HEK293 (cell line): ENCODE measurements at regions not wholly inside any gene's neighbourhood (a gene's known extent, or its start where the extent isn't known, plus 50 kb on each side); places are given as distances from the start of the nearest gene placed in this dataset.

Source experiments
- CTCF ChIA-PET: fragments of 350-600 bp; formaldehyde crosslinking; extraction: SDS; loops from one replicate; lab custom pipeline; 2021; ENCODE audit warnings: antibody characterized with exemption; lab: Yijun Ruan, JAX
- POLR2A ChIA-PET: fragments of 300-600 bp; formaldehyde crosslinking; extraction: SDS; loops from one replicate; lab custom pipeline; 2020; ENCODE audit warnings: antibody characterized with exemption, inconsistent platforms; lab: Yijun Ruan, JAX
- H3K27ac ChIP-seq: fragments of 200-500 bp; sonication (Bioruptor generic); 2 replicates; pipeline ENCODE4 v1.5.1; 2014; ENCODE audit warnings: low read depth, low read length, control low read depth, inconsistent platforms; ENCODE audit errors: extremely low read depth
- H3K36me3 ChIP-seq, 2 experiments: fragments of 200-500 bp in 1 of 2; sonication (Bioruptor generic) in 1 of 2; 1 replicate in 1 of 2; 2 replicates in 1 of 2; pipeline ENCODE4 v1.5.1; 2014 to 2017; ENCODE audit warnings: inconsistent platforms in 2 of 2, low read length in 2 of 2; ENCODE audit not compliant: control insufficient read depth in 2 of 2, insufficient read depth in 1 of 2
- H3K4me1 ChIP-seq: fragments of 200-500 bp; sonication (Bioruptor generic); 2 replicates; pipeline ENCODE4 v1.5.1; 2014; ENCODE audit warnings: mild to moderate bottlenecking, low read length, inconsistent platforms; ENCODE audit not compliant: control insufficient read depth, insufficient read depth
- H3K4me3 ChIP-seq: 2 replicates; pipeline ENCODE4 v1.5.1; 2011; ENCODE audit warnings: low read depth, mild to moderate bottlenecking, control low read depth, low read length, moderate library complexity
- H3K9me3 ChIP-seq: fragments of 200-500 bp; sonication (Bioruptor generic); 2 replicates; pipeline ENCODE4 v1.5.1; 2014; ENCODE audit warnings: low read depth, low read length, inconsistent platforms; ENCODE audit not compliant: control insufficient read depth, insufficient read depth
- ZBTB7A ChIP-seq: fragments of 450-650 bp; formaldehyde crosslinking; IDR thresholded peaks from 2 replicates; pipeline ENCODE4 v1.5.1; 2016; ENCODE audit warnings: low read depth, missing biosample characterization, missing genetic modification characterization
- ZBTB8A ChIP-seq: fragments of 450-650 bp; formaldehyde crosslinking; IDR thresholded peaks from 2 replicates; pipeline ENCODE4 v1.5.1; 2016; ENCODE audit warnings: missing biosample characterization, missing genetic modification characterization
- ZNF121 ChIP-seq: fragments of 450-650 bp; formaldehyde crosslinking; IDR thresholded peaks from 2 replicates; pipeline ENCODE4 v1.5.1; 2016; ENCODE audit warnings: missing biosample characterization, missing genetic modification characterization
- ZNF155 ChIP-seq: fragments of 450-650 bp; formaldehyde crosslinking; IDR thresholded peaks from 2 replicates; pipeline ENCODE4 v1.5.1; 2016; ENCODE audit warnings: missing biosample characterization, missing genetic modification characterization
- ZNF37A ChIP-seq: fragments of 450-650 bp; IDR thresholded peaks from 2 replicates; pipeline ENCODE4 v1.5.1; 2018; ENCODE audit warnings: missing biosample characterization, missing genetic modification characterization
- ZNF571 ChIP-seq: fragments of 450-650 bp; formaldehyde crosslinking; IDR thresholded peaks from 2 replicates; pipeline ENCODE4 v1.5.0; 2017; ENCODE audit warnings: missing biosample characterization, missing genetic modification characterization
- TF ChIP-seq, protein P1 (sequence below): fragments of 450-650 bp; formaldehyde crosslinking; IDR thresholded peaks from 2 replicates; pipeline ENCODE4 v1.5.1; 2016; ENCODE audit warnings: missing biosample characterization, missing genetic modification characterization, borderline replicate concordance
- TF ChIP-seq, protein P2 (sequence below): sonication (generic); formaldehyde crosslinking; IDR thresholded peaks from 2 replicates; pipeline ENCODE4 v1.8.1; 2022; ENCODE audit warnings: mild to moderate bottlenecking, moderate library complexity, missing genetic modification reagents
- TF ChIP-seq, protein P3 (sequence below): fragments of 450-650 bp; formaldehyde crosslinking; IDR thresholded peaks from 2 replicates; pipeline ENCODE4 v1.5.1; 2016; ENCODE audit warnings: missing biosample characterization, missing genetic modification characterization
- TF ChIP-seq, protein P4 (sequence below): fragments of 450-650 bp; formaldehyde crosslinking; IDR thresholded peaks from 2 replicates; pipeline ENCODE4 v1.5.1; 2016; ENCODE audit warnings: missing biosample characterization, missing genetic modification characterization
- TF ChIP-seq, protein P5 (sequence below): fragments of 450-650 bp; formaldehyde crosslinking; IDR thresholded peaks from 2 replicates; pipeline ENCODE4 v1.5.1; 2017; ENCODE audit warnings: missing biosample characterization, mild to moderate bottlenecking, missing genetic modification characterization, moderate library complexity
- TF ChIP-seq, protein P6 (sequence below): fragments of 450-650 bp; formaldehyde crosslinking; IDR thresholded peaks from 2 replicates; pipeline ENCODE4 v1.5.1; 2016; ENCODE audit warnings: missing biosample characterization, missing genetic modification characterization
- TF ChIP-seq, protein P7 (sequence below): fragments of 450-650 bp; formaldehyde crosslinking; IDR thresholded peaks from 2 replicates; pipeline ENCODE4 v1.5.1; 2016; ENCODE audit warnings: missing biosample characterization, missing genetic modification characterization

DNA sequence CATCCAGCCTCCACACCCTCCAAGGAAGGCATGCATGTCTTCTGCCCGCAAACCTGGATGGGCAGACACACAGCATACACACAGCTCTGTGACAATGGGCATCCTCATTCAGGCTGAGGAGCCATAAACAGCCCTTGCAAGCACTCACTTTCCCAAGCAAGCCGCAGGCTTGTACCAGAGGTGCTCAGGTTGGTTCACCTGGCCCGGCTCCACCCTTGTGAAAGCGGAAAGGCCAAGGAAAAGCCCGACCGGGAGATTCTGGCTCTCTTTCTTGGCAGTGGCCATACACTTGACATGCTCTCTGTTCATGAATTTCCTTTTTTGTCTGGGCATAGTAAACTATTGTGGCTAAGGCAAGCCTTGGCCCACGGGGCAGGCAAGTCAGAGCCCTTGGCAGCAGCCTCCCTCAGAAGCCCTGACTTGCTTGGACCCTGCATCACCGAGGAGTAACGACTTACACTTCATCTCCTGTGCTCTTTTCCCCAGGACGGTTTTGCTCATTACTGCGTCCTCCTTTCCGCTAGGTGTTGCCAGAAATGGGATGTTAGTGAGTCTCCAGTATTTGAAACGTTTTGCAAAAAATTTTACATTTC, 74.6 kb upstream of the BNC1 start:
- CTCF ChIA-PET = no interaction called here
- TF ChIP-seq, protein P1, sequence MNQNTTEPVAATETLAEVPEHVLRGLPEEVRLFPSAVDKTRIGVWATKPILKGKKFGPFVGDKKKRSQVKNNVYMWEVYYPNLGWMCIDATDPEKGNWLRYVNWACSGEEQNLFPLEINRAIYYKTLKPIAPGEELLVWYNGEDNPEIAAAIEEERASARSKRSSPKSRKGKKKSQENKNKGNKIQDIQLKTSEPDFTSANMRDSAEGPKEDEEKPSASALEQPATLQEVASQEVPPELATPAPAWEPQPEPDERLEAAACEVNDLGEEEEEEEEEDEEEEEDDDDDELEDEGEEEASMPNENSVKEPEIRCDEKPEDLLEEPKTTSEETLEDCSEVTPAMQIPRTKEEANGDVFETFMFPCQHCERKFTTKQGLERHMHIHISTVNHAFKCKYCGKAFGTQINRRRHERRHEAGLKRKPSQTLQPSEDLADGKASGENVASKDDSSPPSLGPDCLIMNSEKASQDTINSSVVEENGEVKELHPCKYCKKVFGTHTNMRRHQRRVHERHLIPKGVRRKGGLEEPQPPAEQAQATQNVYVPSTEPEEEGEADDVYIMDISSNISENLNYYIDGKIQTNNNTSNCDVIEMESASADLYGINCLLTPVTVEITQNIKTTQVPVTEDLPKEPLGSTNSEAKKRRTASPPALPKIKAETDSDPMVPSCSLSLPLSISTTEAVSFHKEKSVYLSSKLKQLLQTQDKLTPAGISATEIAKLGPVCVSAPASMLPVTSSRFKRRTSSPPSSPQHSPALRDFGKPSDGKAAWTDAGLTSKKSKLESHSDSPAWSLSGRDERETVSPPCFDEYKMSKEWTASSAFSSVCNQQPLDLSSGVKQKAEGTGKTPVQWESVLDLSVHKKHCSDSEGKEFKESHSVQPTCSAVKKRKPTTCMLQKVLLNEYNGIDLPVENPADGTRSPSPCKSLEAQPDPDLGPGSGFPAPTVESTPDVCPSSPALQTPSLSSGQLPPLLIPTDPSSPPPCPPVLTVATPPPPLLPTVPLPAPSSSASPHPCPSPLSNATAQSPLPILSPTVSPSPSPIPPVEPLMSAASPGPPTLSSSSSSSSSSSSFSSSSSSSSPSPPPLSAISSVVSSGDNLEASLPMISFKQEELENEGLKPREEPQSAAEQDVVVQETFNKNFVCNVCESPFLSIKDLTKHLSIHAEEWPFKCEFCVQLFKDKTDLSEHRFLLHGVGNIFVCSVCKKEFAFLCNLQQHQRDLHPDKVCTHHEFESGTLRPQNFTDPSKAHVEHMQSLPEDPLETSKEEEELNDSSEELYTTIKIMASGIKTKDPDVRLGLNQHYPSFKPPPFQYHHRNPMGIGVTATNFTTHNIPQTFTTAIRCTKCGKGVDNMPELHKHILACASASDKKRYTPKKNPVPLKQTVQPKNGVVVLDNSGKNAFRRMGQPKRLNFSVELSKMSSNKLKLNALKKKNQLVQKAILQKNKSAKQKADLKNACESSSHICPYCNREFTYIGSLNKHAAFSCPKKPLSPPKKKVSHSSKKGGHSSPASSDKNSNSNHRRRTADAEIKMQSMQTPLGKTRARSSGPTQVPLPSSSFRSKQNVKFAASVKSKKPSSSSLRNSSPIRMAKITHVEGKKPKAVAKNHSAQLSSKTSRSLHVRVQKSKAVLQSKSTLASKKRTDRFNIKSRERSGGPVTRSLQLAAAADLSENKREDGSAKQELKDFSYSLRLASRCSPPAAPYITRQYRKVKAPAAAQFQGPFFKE (tag by site-specific recombination) = no peak
- TF ChIP-seq ZNF571 (tag by site-specific recombination) = no peak
- TF ChIP-seq, protein P2, sequence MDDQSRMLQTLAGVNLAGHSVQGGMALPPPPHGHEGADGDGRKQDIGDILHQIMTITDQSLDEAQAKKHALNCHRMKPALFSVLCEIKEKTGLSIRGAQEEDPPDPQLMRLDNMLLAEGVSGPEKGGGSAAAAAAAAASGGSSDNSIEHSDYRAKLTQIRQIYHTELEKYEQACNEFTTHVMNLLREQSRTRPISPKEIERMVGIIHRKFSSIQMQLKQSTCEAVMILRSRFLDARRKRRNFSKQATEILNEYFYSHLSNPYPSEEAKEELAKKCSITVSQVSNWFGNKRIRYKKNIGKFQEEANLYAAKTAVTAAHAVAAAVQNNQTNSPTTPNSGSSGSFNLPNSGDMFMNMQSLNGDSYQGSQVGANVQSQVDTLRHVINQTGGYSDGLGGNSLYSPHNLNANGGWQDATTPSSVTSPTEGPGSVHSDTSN (CRISPR knock-in tag) = no peak
- TF ChIP-seq ZBTB8A = no peak
- TF ChIP-seq, protein P3, sequence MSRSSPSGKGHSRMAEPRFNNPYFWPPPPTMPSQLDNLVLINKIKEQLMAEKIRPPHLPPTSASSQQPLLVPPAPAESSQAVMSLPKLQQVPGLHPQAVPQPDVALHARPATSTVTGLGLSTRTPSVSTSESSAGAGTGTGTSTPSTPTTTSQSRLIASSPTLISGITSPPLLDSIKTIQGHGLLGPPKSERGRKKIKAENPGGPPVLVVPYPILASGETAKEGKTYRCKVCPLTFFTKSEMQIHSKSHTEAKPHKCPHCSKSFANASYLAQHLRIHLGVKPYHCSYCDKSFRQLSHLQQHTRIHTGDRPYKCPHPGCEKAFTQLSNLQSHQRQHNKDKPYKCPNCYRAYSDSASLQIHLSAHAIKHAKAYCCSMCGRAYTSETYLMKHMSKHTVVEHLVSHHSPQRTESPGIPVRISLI (tag by site-specific recombination) = no peak
- TF ChIP-seq, protein P4, sequence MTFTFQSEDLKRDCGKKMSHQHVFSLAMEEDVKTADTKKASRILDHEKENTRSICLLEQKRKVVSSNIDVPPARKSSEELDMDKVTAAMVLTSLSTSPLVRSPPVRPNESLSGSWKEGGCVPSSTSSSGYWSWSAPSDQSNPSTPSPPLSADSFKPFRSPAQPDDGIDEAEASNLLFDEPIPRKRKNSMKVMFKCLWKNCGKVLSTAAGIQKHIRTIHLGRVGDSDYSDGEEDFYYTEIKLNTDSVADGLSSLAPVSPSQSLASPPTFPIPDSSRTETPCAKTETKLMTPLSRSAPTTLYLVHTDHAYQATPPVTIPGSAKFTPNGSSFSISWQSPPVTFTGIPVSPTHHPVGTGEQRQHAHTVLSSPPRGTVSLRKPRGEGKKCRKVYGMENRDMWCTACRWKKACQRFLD (tag by site-specific recombination) = no peak
- TF ChIP-seq, protein P5, sequence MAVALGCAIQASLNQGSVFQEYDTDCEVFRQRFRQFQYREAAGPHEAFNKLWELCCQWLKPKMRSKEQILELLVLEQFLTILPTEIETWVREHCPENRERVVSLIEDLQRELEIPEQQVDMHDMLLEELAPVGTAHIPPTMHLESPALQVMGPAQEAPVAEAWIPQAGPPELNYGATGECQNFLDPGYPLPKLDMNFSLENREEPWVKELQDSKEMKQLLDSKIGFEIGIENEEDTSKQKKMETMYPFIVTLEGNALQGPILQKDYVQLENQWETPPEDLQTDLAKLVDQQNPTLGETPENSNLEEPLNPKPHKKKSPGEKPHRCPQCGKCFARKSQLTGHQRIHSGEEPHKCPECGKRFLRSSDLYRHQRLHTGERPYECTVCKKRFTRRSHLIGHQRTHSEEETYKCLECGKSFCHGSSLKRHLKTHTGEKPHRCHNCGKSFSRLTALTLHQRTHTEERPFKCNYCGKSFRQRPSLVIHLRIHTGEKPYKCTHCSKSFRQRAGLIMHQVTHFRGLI (tag by site-specific recombination) = no peak
- no peak for TF ChIP-seq ZNF37A (tag by site-specific recombination)
- TF ChIP-seq, protein P6, sequence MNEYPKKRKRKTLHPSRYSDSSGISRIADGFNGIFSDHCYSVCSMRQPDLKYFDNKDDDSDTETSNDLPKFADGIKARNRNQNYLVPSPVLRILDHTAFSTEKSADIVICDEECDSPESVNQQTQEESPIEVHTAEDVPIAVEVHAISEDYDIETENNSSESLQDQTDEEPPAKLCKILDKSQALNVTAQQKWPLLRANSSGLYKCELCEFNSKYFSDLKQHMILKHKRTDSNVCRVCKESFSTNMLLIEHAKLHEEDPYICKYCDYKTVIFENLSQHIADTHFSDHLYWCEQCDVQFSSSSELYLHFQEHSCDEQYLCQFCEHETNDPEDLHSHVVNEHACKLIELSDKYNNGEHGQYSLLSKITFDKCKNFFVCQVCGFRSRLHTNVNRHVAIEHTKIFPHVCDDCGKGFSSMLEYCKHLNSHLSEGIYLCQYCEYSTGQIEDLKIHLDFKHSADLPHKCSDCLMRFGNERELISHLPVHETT = no peak
- TF ChIP-seq ZBTB7A (tag by site-specific recombination) = no peak
- TF ChIP-seq ZNF121 (tag by site-specific recombination) = no peak
- TF ChIP-seq ZNF155 (tag by site-specific recombination) = no peak
- TF ChIP-seq, protein P7, sequence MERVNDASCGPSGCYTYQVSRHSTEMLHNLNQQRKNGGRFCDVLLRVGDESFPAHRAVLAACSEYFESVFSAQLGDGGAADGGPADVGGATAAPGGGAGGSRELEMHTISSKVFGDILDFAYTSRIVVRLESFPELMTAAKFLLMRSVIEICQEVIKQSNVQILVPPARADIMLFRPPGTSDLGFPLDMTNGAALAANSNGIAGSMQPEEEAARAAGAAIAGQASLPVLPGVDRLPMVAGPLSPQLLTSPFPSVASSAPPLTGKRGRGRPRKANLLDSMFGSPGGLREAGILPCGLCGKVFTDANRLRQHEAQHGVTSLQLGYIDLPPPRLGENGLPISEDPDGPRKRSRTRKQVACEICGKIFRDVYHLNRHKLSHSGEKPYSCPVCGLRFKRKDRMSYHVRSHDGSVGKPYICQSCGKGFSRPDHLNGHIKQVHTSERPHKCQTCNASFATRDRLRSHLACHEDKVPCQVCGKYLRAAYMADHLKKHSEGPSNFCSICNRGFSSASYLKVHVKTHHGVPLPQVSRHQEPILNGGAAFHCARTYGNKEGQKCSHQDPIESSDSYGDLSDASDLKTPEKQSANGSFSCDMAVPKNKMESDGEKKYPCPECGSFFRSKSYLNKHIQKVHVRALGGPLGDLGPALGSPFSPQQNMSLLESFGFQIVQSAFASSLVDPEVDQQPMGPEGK (tag by site-specific recombination) = no peak
- TF ChIP-seq, all 188 proteins: peak for 0
- POLR2A ChIA-PET = no interaction called here

More for the DNA sequence above, 74.6 kb upstream of the BNC1 start:
- no peaks in the 10 kb centered on the region for H3K36me3 ChIP-seq
- no peak overlapping the region for H3K27ac ChIP-seq
- H3K4me3 ChIP-seq = no peak overlapping the region
- no peaks in the 10 kb centered on the region for H3K9me3 ChIP-seq
- no peaks in the 10 kb centered on the region for H3K4me1 ChIP-seq
